Skeletal muscle cell (primary cell): ENCODE measurements at regions not wholly inside any gene's neighbourhood (a gene's known extent, or its start where the extent isn't known, plus 50 kb on each side); places are given as distances from the start of the nearest gene placed in this dataset.

Experiments
- DNase-seq: peaks from one replicate; pipeline ENCODE4 v3.0.0-alpha.2; 2010; ENCODE audit warnings: low read depth
- H3K4me3 ChIP-seq: 2 replicates; pipeline ENCODE4 v1.5.1; 2011; ENCODE audit warnings: low read depth, mild to moderate bottlenecking, control low read depth, low read length, moderate library complexity

- no peak for DNase-seq
- no peak overlapping the region for H3K4me3 ChIP-seq
These were observed 200.0 kb upstream of the MAOA start for GRCh38 chrX:43456063-43456462.

GRCh38 chrX:43456906-43457305 lies 199.2 kb upstream of the MAOA start:
- DNase-seq = no peak

GRCh38 chrX:43467608-43468234 lies 188.4 kb upstream of the MAOA start:
- no peak overlapping the region for H3K4me3 ChIP-seq
- DNase-seq = no peak

More at GRCh38 chrX:43456906-43457305, 199.2 kb upstream of the MAOA start:
- no peak overlapping the region for H3K4me3 ChIP-seq

- DNase-seq = no peak
- no peak overlapping the region for H3K4me3 ChIP-seq
These were observed 186.6 kb upstream of the MAOA start for GRCh38 chrX:43469391-43470054.

- DNase-seq = no peak
- H3K4me3 ChIP-seq = no peak overlapping the region
These were observed 181.8 kb upstream of the MAOA start for GRCh38 chrX:43474321-43474720.

GRCh38 chrX:43479070-43479469 lies 177.0 kb upstream of the MAOA start:
- no peak for DNase-seq
- no peak overlapping the region for H3K4me3 ChIP-seq

- no peak for DNase-seq
- H3K4me3 ChIP-seq = no peak overlapping the region
These were observed 176.2 kb upstream of the MAOA start for GRCh38 chrX:43479850-43480249.

GRCh38 chrX:43481576-43481975 lies 174.5 kb upstream of the MAOA start:
- H3K4me3 ChIP-seq = no peak overlapping the region
- DNase-seq = no peak

GRCh38 chrX:43493756-43494155 lies 162.3 kb upstream of the MAOA start:
- no peak overlapping the region for H3K4me3 ChIP-seq
- DNase-seq = no peak

GRCh38 chrX:43500246-43500645 lies 155.9 kb upstream of the MAOA start:
- no peak overlapping the region for H3K4me3 ChIP-seq
- DNase-seq = no peak

GRCh38 chrX:43500996-43501694 lies 155.0 kb upstream of the MAOA start:
- no peak overlapping the region for H3K4me3 ChIP-seq
- no peak for DNase-seq

GRCh38 chrX:43504394-43504793 lies 151.7 kb upstream of the MAOA start:
- DNase-seq = no peak
- no peak overlapping the region for H3K4me3 ChIP-seq

- no peak overlapping the region for H3K4me3 ChIP-seq
- DNase-seq = no peak
These were observed 150.3 kb upstream of the MAOA start for GRCh38 chrX:43505769-43506168.

GRCh38 chrX:43508694-43509093 lies 147.4 kb upstream of the MAOA start:
- no peak for DNase-seq
- no peak overlapping the region for H3K4me3 ChIP-seq

- H3K4me3 ChIP-seq = no peak overlapping the region
- no peak for DNase-seq
These were observed 145.9 kb upstream of the MAOA start for GRCh38 chrX:43510209-43510608.

- no peak overlapping the region for H3K4me3 ChIP-seq
- DNase-seq = no peak
These were observed 143.0 kb upstream of the MAOA start for GRCh38 chrX:43513085-43513484.

- DNase-seq = no peak
- H3K4me3 ChIP-seq = no peak overlapping the region
These were observed 141.3 kb upstream of the MAOA start for GRCh38 chrX:43514820-43515219.

GRCh38 chrX:43522582-43522981 lies 133.5 kb upstream of the MAOA start:
- no peak for DNase-seq
- H3K4me3 ChIP-seq = no peak overlapping the region

- DNase-seq = no peak
- H3K4me3 ChIP-seq = no peak overlapping the region
These were observed 130.0 kb upstream of the MAOA start for GRCh38 chrX:43525901-43526610.

GRCh38 chrX:43526878-43527277 lies 129.2 kb upstream of the MAOA start:
- H3K4me3 ChIP-seq = no peak overlapping the region
- no peak for DNase-seq
